Astrocyte (in vitro differentiated cells and primary cell): ENCODE measurements at regions not wholly inside any gene's neighbourhood (a gene's known extent, or its start where the extent isn't known, plus 50 kb on each side); places are given as distances from the start of the nearest gene placed in this dataset.
A peak's percentile ranks its signal among the peaks of the same experiment; 100 is the strongest.

Source experiments
- DNase-seq: peaks from one replicate; pipeline ENCODE4 v3.0.0-alpha.2; 2010; ENCODE audit warnings: low read depth
- FAIRE-seq: peaks from 2 replicates; lab custom pipeline; 2011; peaks lifted over from hg19 to GRCh38; lab: Jason Lieb, UNC
- H2AFZ ChIP-seq: 2 replicates; pipeline ENCODE4 v1.6.0; 2012; ENCODE audit warnings: low read depth, low read length, inconsistent platforms
- H3K27ac ChIP-seq: 2 replicates; pipeline ENCODE4 v1.5.1; 2011; ENCODE audit warnings: low read depth, low read length, inconsistent platforms
- H3K27me3 ChIP-seq: 2 replicates; pipeline ENCODE4 v1.6.0; 2011; ENCODE audit warnings: low read length, inconsistent platforms; ENCODE audit not compliant: insufficient read depth
- H3K36me3 ChIP-seq: 2 replicates; pipeline ENCODE4 v1.5.1; 2011; ENCODE audit warnings: low read length, inconsistent platforms; ENCODE audit not compliant: insufficient read depth
- H3K4me1 ChIP-seq: 2 replicates; pipeline ENCODE4 v1.5.1; 2011; ENCODE audit warnings: low read length, inconsistent platforms; ENCODE audit not compliant: insufficient read depth
- H3K4me2 ChIP-seq: 2 replicates; pipeline ENCODE4 v1.6.0; 2012; ENCODE audit warnings: low read length, inconsistent platforms
- H3K4me3 ChIP-seq: 2 replicates; pipeline ENCODE4 v1.5.1; 2011; ENCODE audit warnings: low read depth, mild to moderate bottlenecking, low read length, inconsistent platforms; ENCODE audit not compliant: insufficient read depth
- H3K79me2 ChIP-seq: 2 replicates; pipeline ENCODE4 v1.6.0; 2012; ENCODE audit warnings: mild to moderate bottlenecking, low read length, inconsistent platforms; ENCODE audit not compliant: insufficient read depth
- H3K9ac ChIP-seq: 2 replicates; pipeline ENCODE4 v1.6.0; 2012; ENCODE audit warnings: mild to moderate bottlenecking, low read length, inconsistent platforms
- H3K9me3 ChIP-seq: 2 replicates; pipeline ENCODE4 v1.5.1; 2012; ENCODE audit warnings: low read depth, mild to moderate bottlenecking, low read length, inconsistent platforms; ENCODE audit not compliant: insufficient read depth
- H4K20me1 ChIP-seq: 2 replicates; pipeline ENCODE4 v1.6.0; 2012; ENCODE audit warnings: low read length, inconsistent platforms; ENCODE audit not compliant: insufficient read depth
- H3K27ac Mint-ChIP-seq: one replicate; pipeline ENCODE4 v1.8.0; 2021; ENCODE audit warnings: mild to moderate bottlenecking, mixed read lengths; ENCODE audit not compliant: unreplicated experiment
- H3K27me3 Mint-ChIP-seq: one replicate; pipeline ENCODE4 v1.8.0; 2021; ENCODE audit warnings: low read depth, mixed read lengths; ENCODE audit not compliant: unreplicated experiment
- H3K36me3 Mint-ChIP-seq: one replicate; pipeline ENCODE4 v1.8.0; 2021; ENCODE audit warnings: low read depth, mixed read lengths; ENCODE audit not compliant: unreplicated experiment
- H3K4me1 Mint-ChIP-seq: one replicate; pipeline ENCODE4 v1.8.0; 2021; ENCODE audit warnings: low read depth, mixed read lengths; ENCODE audit not compliant: unreplicated experiment
- H3K4me3 Mint-ChIP-seq: one replicate; pipeline ENCODE4 v1.8.0; 2021; ENCODE audit warnings: mild to moderate bottlenecking, moderate library complexity, mixed read lengths; ENCODE audit not compliant: unreplicated experiment
- H3K9me3 Mint-ChIP-seq: one replicate; pipeline ENCODE4 v1.8.0; 2021; ENCODE audit warnings: mild to moderate bottlenecking, mixed read lengths; ENCODE audit not compliant: unreplicated experiment
- CTCF ChIP-seq: IDR thresholded peaks from 2 replicates; pipeline ENCODE4 v1.5.1; 2011; ENCODE audit warnings: low read depth, mild to moderate bottlenecking, inconsistent platforms, low read length, moderate library complexity; ENCODE audit not compliant: insufficient read depth
- EZH2 ChIP-seq: IDR thresholded peaks from 2 replicates; pipeline ENCODE4 v1.6.1; 2012; ENCODE audit warnings: mild to moderate bottlenecking, low read length, inconsistent platforms; ENCODE audit not compliant: insufficient read depth

GRCh38 chr3:194826594-194826993 is 140.9 kb downstream of the FAM43A start:
- Histone ChIP-seq H2AFZ (no peak overlapping the region), H3K4me2 (no peak overlapping the region), H3K4me1 (peaks cover 11% of the 10 kb centered on the region), H3K9ac (no peak overlapping the region), H3K4me3 (no peak overlapping the region), H3K27ac (no peak overlapping the region), H4K20me1 (no peaks in the 10 kb centered on the region), H3K79me2 (no peaks in the 10 kb centered on the region), H3K36me3 (no peaks in the 10 kb centered on the region), H3K9me3 (no peaks in the 10 kb centered on the region), H3K27me3 (peaks cover 9% of the 10 kb centered on the region)
- Mint-ChIP-seq H3K36me3 (peaks cover 2% of the 10 kb centered on the region), H3K27me3 (peaks cover 41% of the 10 kb centered on the region), H3K9me3 (peaks cover 16% of the 10 kb centered on the region), H3K4me1 (peaks cover 3% of the 10 kb centered on the region), H3K27ac (no peak overlapping the region), H3K4me3 (no peak overlapping the region)
- DNase-seq (no peak), FAIRE-seq (no peak)
- TF ChIP-seq CTCF = no peak
- no peak for TF ChIP-seq EZH2

GRCh38 chr3:194827486-194827885 is 141.8 kb downstream of the FAM43A start:
- Histone ChIP-seq H3K9ac (no peak overlapping the region), H3K27ac (no peak overlapping the region), H2AFZ (no peak overlapping the region), H3K9me3 (no peaks in the 10 kb centered on the region), H4K20me1 (no peaks in the 10 kb centered on the region), H3K4me3 (no peak overlapping the region), H3K4me1 (peaks cover 11% of the 10 kb centered on the region), H3K4me2 (no peak overlapping the region), H3K79me2 (no peaks in the 10 kb centered on the region), H3K36me3 (no peaks in the 10 kb centered on the region), H3K27me3 (peaks cover 5% of the 10 kb centered on the region)
- H3K27ac Mint-ChIP-seq = no peak overlapping the region
- H3K4me1 Mint-ChIP-seq = peaks cover 3% of the 10 kb centered on the region
- FAIRE-seq = peak; percentile 71
- no peak overlapping the region for H3K4me3 Mint-ChIP-seq
- peaks cover 16% of the 10 kb centered on the region for H3K9me3 Mint-ChIP-seq
- DNase-seq = no peak
- TF ChIP-seq EZH2 = no peak
- no peak for TF ChIP-seq CTCF
- peaks cover 39% of the 10 kb centered on the region for H3K27me3 Mint-ChIP-seq
- peaks cover 2% of the 10 kb centered on the region for H3K36me3 Mint-ChIP-seq

DNA sequence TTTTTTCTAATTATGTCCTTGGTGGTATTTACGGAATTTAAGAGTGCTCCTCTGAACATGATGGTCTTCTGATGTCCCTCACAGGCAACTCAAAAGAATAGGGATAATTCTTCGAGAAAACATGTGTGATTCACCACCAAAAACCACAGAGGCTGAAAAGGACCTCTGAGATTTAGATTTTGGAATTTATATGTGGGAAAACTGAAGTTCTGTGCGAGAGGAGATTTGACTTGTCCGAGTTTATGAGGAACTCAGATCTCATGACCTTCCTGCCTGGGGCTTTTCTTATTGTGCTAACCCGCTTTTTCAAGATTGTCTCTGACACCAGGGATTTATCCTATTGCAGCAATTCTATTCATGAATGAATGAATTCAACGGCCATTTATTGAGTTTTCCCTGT is 142.4 kb downstream of the FAM43A start:
- no peak overlapping the region for H2AFZ ChIP-seq
- no peak overlapping the region for H3K27ac ChIP-seq
- no peak overlapping the region for H3K9ac ChIP-seq
- H3K4me3 Mint-ChIP-seq = no peak overlapping the region
- H3K4me1 ChIP-seq = peaks cover 11% of the 10 kb centered on the region
- H3K9me3 ChIP-seq = no peaks in the 10 kb centered on the region
- peaks cover 4% of the 10 kb centered on the region for H3K4me1 Mint-ChIP-seq
- peaks cover 14% of the 10 kb centered on the region for H3K9me3 Mint-ChIP-seq
- DNase-seq = peak; percentile 33
- H3K27me3 ChIP-seq = peaks cover 5% of the 10 kb centered on the region
- no peaks in the 10 kb centered on the region for H3K79me2 ChIP-seq
- H3K36me3 ChIP-seq = no peaks in the 10 kb centered on the region
- H3K4me2 ChIP-seq = no peak overlapping the region
- H3K36me3 Mint-ChIP-seq = peaks cover under 1% of the 10 kb centered on the region
- H3K27me3 Mint-ChIP-seq = peaks cover 36% of the 10 kb centered on the region
- no peak overlapping the region for H3K4me3 ChIP-seq
- H4K20me1 ChIP-seq = no peaks in the 10 kb centered on the region
- no peak overlapping the region for H3K27ac Mint-ChIP-seq
- TF ChIP-seq EZH2 = no peak
- no peak for TF ChIP-seq CTCF
- no peak for FAIRE-seq
